T-helper 9 cell (primary cell): ENCODE measurements at regions not wholly inside any gene's neighbourhood (a gene's known extent, or its start where the extent isn't known, plus 50 kb on each side); places are given as distances from the start of the nearest gene placed in this dataset.
"Not testable (repeated sequence)": the region's sequence is repeated elsewhere in the genome, so short reads cannot be mapped to it uniquely, and the experiment has no call there.

Experiments
- DNase-seq: peaks from one replicate; pipeline ENCODE4 v3.0.0-alpha.2; 2020

DNA sequence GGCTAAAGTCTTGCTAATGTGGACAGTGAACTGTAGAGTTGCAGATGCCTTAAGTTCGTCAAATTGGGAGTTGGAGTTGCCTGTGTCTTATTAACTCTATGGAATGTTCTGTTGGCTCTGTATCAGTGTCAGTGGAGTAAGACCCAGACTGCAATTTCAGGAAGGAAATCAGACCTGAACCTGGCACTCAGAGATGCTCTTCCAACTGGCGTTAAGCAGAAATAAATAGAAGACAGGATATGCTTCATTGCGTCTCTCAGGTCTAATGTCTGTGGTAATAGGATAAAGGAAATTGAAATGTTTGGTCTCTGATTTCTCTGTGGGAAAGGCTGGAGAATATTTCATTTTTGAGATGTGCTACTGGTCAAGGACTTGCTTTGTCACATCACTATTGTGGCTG, 846.7 kb upstream of the ID2 start:
- no peak for DNase-seq

GRCh38 chr2:7835693-7836680, 845.9 kb upstream of the ID2 start:
- DNase-seq, result no peak

- DNase-seq, result no peak
Observed at GRCh38 chr2:7837237-7837760, 844.6 kb upstream of the ID2 start.

- DNase-seq, result no peak
Observed at GRCh38 chr2:7838669-7839068, 843.2 kb upstream of the ID2 start.

GRCh38 chr2:7840651-7841380, 841.0 kb upstream of the ID2 start:
- DNase-seq, result no peak

GRCh38 chr2:7841751-7842150, 840.1 kb upstream of the ID2 start:
- DNase-seq, result no peak

DNA sequence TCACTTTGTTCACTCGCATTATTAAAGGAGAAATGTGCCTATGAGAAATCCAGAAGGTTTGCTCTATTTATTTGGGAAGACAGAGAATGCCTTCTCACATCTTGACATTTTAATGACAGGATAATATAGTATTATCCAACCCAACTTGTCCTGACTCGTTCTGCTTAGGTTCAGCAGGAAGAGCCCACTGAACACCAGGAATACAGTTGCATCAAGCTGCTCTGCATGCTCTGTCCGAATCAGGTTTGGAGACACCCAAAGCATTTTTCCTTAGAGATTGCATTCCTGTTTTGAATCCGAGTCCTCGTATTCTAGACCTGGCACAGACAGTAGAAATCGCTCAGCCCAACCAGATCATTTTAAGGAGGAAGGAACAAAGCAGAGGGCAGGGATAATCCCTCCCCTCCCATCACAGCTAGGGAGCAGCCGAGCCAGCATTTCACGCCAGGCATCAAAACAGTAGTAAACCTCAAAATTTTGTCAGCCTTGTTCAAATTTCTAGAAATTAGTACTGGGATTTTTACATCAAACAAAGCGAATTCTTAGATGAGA, 837.4 kb upstream of the ID2 start:
- DNase-seq, result no peak

- no peak for DNase-seq
Observed at GRCh38 chr2:7845332-7845731, 836.5 kb upstream of the ID2 start.

DNA sequence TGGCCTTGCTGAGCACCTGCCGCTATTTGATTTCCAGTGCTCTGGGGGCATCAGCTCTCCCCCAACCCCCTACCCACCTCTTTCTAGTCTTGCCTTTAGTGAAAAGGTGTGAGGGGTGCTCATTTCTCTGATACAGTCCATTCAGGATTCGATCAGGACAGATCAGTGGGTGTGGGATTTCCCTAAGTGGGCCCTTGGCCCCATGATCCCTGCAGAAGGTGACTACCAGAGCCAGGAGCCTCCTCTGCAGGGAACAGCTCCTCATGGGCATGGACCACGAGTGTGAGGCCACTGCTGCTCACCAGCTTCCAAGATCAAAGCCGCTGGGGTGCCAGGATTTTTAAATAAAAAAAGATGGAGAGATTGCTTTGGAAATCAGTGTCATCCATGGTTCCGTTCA, 835.2 kb upstream of the ID2 start:
- no peak for DNase-seq

DNA sequence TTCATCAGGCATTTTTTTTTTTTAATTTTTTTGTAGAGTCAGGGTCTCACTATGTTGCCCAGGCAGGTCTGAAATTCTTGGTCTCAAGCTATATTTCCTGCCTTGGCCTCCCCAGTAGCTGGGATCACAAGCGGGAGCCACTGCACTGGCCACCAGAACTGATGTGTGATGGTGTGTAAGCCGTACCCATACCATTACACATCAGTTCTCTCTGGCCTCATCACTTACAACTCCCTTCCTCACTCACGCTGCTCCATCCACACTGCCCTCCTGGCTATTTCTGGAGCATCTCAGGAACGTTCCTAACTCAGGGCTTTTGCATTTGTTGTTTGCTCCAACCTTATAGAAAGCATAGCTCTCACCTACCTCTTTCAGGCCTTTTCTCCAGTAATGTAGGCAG, 834.5 kb upstream of the ID2 start:
- no peak for DNase-seq

DNA sequence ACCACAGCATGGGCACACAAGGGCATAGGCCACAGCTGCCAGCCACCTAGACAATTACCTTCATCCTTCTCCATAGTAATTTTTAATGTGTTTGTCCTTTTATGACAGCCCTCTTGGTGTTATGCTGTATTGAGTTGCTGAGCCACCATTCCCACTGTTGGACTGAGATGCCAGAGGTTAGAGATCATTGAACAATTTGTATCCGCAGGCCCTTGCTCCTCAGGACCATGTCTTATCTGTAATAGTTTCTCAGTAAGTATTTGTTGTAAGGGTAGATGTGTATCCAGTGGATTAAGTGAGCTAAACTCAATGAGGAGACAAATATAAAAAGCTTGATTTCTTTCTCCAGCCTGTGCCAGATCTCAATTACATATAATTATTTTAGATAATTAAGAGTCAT, 832.8 kb upstream of the ID2 start:
- no peak for DNase-seq

DNA sequence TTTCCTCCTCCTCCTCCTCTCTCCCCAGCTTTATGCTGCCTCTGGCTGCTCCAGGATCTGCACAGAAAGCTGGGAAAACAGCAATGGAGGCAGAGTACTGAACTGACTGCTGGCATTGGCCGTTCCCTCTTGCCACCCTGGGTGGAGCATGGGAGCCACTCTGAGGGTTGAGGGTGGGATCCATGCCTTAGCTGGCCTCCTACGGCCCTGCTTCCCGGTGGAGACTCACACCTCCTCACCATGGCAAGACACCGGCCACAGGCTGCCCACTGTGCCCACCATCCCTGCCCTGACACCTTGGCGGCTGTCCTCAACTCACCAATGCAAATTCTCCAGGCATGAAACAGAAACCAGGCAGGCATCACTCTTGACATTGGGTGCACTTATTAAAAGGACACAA, 832.3 kb upstream of the ID2 start:
- DNase-seq, result no peak

- DNase-seq, result no peak
Observed at GRCh38 chr2:7852546-7852945, 829.3 kb upstream of the ID2 start.

DNA sequence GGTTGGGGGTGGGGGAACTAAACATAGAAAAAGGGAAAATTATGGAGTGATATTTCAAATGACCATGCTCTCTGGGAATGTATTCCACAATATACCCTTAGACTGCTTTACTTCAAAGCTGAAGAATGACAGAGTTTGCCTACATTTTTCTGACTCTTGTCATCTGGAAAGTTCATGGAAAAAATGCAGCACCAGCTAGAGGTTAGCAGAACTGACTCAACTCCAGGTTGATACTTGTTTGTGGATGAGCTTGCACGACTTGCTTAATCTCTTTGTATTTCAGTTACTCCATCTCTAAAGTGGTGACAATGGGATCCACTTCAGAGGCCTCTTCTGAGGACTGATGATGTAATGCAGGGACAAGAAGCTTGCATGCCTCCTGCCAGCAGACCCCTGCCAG, 824.0 kb upstream of the ID2 start:
- DNase-seq, result no peak

- DNase-seq, result no peak
Observed at GRCh38 chr2:7858624-7859023, 823.2 kb upstream of the ID2 start.

GRCh38 chr2:7860693-7861092, 821.2 kb upstream of the ID2 start:
- no peak for DNase-seq

- DNase-seq, result no peak
Observed at GRCh38 chr2:7861910-7862702, 819.8 kb upstream of the ID2 start.

GRCh38 chr2:7866104-7866503, 815.8 kb upstream of the ID2 start:
- DNase-seq, result no peak

DNA sequence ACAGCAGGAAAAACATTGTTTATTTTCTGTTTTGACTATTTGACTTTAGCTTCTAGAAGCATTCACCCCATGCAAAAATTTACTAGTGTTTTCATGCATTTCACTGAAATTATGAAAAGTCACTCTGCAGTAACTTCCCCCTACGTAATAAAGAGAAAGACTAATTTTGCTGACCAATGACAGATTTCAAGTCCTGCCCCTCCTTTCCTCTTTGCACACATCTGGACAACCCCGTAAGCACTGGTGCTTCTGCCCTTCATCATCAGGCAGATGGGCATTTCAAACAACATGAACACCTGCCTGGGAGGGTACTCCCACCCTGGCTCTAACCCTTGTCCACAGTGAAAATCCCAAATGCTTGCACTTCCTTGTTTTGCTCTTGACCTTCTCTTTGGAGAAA, 815.0 kb upstream of the ID2 start:
- DNase-seq, result no peak

GRCh38 chr2:7867867-7868266, 814.0 kb upstream of the ID2 start:
- DNase-seq, result no peak

GRCh38 chr2:7868836-7869235, 813.0 kb upstream of the ID2 start:
- no peak for DNase-seq

DNA sequence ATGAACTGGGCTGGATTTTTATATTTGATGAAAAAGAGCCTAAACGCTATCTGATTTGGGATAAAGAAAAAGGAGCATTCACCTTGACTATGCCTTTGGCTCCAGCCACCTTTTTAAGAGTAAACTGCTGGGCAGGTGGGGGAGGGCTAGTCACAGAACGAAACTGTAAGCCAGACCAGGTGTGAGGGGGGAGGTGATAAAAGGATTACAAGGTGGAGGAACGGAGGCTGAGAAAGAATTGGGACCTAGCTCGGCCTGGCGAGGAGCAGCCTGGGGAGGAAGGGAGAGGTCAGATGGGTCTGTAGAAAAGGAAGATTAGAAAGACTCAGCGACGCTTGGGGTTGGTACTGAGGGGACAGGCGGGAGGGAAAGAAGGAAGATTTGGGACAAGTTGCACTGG, 805.4 kb upstream of the ID2 start:
- not testable (repeated sequence) for DNase-seq

GRCh38 chr2:7878266-7878665, 803.6 kb upstream of the ID2 start:
- not testable (repeated sequence) for DNase-seq
